ENCODE measurements at regions not wholly inside any gene's neighbourhood (a gene's known extent, or its start where the extent isn't known, plus 50 kb on each side); places are given as distances from the start of the nearest gene placed in this dataset.

DNA sequence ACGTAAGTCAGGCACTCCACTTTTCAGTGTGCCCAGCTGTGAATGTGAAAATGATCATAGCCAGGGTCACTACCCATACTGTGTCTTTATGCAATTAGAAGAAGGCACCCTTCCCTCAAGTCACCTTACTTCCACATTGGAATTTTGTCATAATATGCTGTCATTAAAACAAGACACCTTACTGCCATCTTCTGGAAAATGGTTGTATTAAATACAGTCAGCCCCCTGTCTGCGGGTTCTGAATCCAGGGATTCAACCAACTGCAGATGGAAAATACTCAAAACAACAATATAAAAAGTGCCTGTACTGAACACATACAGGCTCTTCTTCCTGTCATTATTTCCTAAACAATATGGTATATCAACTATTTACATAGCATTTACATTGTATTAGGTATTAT is 70.2 kb upstream of the TBX5 start:
- Histone ChIP-seq H3K27ac (ENCODE audit: low read length) (no peak overlapping the region), H3K9me2 (ENCODE audit: insufficient read depth, low read length) (no peaks in the 10 kb centered on the region), H3K9me3 (ENCODE audit: low read length) (peaks cover 3% of the 10 kb centered on the region), H3K4me3 (ENCODE audit: low read length) (no peak overlapping the region), H3K36me3 (ENCODE audit: insufficient read depth, low read length) (no peaks in the 10 kb centered on the region), H3K9ac (ENCODE audit: low read length) (no peak overlapping the region), H3K4me2 (ENCODE audit: low read length) (no peak overlapping the region), H2AFZ (ENCODE audit: low read depth, low read length) (no peak overlapping the region), H3K27me3 (ENCODE audit: insufficient read depth, low read depth, low read length) (peaks cover 89% of the 10 kb centered on the region), H3F3A (ENCODE audit: insufficient read depth, low read length, poor library complexity, severe bottlenecking) (no peaks in the 10 kb centered on the region), H4K20me1 (ENCODE audit: insufficient read depth) (no peaks in the 10 kb centered on the region), H3K79me2 (replicated peaks; ENCODE audit: insufficient read depth, low read length) (no peaks in the 10 kb centered on the region)
- TF ChIP-seq, protein P1, sequence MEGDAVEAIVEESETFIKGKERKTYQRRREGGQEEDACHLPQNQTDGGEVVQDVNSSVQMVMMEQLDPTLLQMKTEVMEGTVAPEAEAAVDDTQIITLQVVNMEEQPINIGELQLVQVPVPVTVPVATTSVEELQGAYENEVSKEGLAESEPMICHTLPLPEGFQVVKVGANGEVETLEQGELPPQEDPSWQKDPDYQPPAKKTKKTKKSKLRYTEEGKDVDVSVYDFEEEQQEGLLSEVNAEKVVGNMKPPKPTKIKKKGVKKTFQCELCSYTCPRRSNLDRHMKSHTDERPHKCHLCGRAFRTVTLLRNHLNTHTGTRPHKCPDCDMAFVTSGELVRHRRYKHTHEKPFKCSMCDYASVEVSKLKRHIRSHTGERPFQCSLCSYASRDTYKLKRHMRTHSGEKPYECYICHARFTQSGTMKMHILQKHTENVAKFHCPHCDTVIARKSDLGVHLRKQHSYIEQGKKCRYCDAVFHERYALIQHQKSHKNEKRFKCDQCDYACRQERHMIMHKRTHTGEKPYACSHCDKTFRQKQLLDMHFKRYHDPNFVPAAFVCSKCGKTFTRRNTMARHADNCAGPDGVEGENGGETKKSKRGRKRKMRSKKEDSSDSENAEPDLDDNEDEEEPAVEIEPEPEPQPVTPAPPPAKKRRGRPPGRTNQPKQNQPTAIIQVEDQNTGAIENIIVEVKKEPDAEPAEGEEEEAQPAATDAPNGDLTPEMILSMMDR (IDR thresholded peaks at IDR 0.05; ENCODE audit: poor library complexity, severe bottlenecking) = peak; percentile 40
- TF ChIP-seq RAD21 (conservative IDR thresholded peaks at IDR 0.05) = peak; percentile 45
- no peak for TF ChIP-seq EZH2 (IDR thresholded peaks at IDR 0.05; ENCODE audit: borderline replicate concordance, insufficient read depth, low read length, poor library complexity, severe bottlenecking)
- no peak for TF ChIP-seq TAF1 (IDR thresholded peaks at IDR 0.05; ENCODE audit: low read depth)
- peak; percentile 52 for TF ChIP-seq SMC3 (conservative IDR thresholded peaks at IDR 0.05; ENCODE audit: poor library complexity)
- no peak for TF ChIP-seq EP300 (conservative IDR thresholded peaks at IDR 0.05; ENCODE audit: poor library complexity, severe bottlenecking)
- TF ChIP-seq POLR2AphosphoS5 (IDR thresholded peaks at IDR 0.05) = no peak
- TF ChIP-seq REST (IDR thresholded peaks at IDR 0.05; ENCODE audit: borderline replicate concordance) = no peak
- no peak for TF ChIP-seq MXI1 (conservative IDR thresholded peaks at IDR 0.05; ENCODE audit: poor library complexity, severe bottlenecking)

- Histone ChIP-seq H3K9ac (ENCODE audit: low read length) (no peak overlapping the region), H3K36me3 (ENCODE audit: insufficient read depth, low read length) (no peaks in the 10 kb centered on the region), H3K79me2 (replicated peaks; ENCODE audit: insufficient read depth, low read length) (no peaks in the 10 kb centered on the region), H3K4me3 (ENCODE audit: low read length) (no peak overlapping the region), H4K20me1 (ENCODE audit: insufficient read depth) (no peaks in the 10 kb centered on the region), H2AFZ (ENCODE audit: low read depth, low read length) (no peak overlapping the region), H3K9me2 (ENCODE audit: insufficient read depth, low read length) (no peaks in the 10 kb centered on the region), H3K27me3 (ENCODE audit: insufficient read depth, low read depth, low read length) (peaks cover 69% of the 10 kb centered on the region), H3F3A (ENCODE audit: insufficient read depth, low read length, poor library complexity, severe bottlenecking) (no peaks in the 10 kb centered on the region), H3K9me3 (ENCODE audit: low read length) (peaks cover 3% of the 10 kb centered on the region), H3K4me2 (ENCODE audit: low read length) (no peak overlapping the region), H3K27ac (ENCODE audit: low read length) (no peak overlapping the region)
- TF ChIP-seq POLR2AphosphoS5 (IDR thresholded peaks at IDR 0.05) = no peak
- TF ChIP-seq RAD21 (conservative IDR thresholded peaks at IDR 0.05) = no peak
- no peak for TF ChIP-seq MXI1 (conservative IDR thresholded peaks at IDR 0.05; ENCODE audit: poor library complexity, severe bottlenecking)
- no peak for TF ChIP-seq TAF1 (IDR thresholded peaks at IDR 0.05; ENCODE audit: low read depth)
- TF ChIP-seq SMC3 (conservative IDR thresholded peaks at IDR 0.05; ENCODE audit: poor library complexity) = no peak
- no peak for TF ChIP-seq REST (IDR thresholded peaks at IDR 0.05; ENCODE audit: borderline replicate concordance)
- no peak for TF ChIP-seq EP300 (conservative IDR thresholded peaks at IDR 0.05; ENCODE audit: poor library complexity, severe bottlenecking)
- no peak for TF ChIP-seq EZH2 (IDR thresholded peaks at IDR 0.05; ENCODE audit: borderline replicate concordance, insufficient read depth, low read length, poor library complexity, severe bottlenecking)
- TF ChIP-seq, protein P1 (IDR thresholded peaks at IDR 0.05; ENCODE audit: poor library complexity, severe bottlenecking) = no peak
Measured at GRCh38 chr12:114473717-114474116, 67.8 kb upstream of the TBX5 start.
